Endothelial cell of umbilical vein (primary cell): ENCODE measurements at regions not wholly inside any gene's neighbourhood (a gene's known extent, or its start where the extent isn't known, plus 50 kb on each side); places are given as distances from the start of the nearest gene placed in this dataset.

Source experiments
- BruUV-seq: library from RNA; stranded (reverse); fragments of 400-500 nt; replicated peaks from 2 replicates; lab custom pipeline; 2021; lab: Mats Ljungman, UMichigan
- CTCF ChIA-PET: fragments of 300-600, 350-600 bp; sonication (Branson Sonifier 250); formaldehyde crosslinking; loops from one replicate; lab custom pipeline; 2021; ENCODE audit warnings: antibody characterized with exemption, inconsistent platforms; lab: Charles Lee
- POLR2A ChIA-PET: fragments of 300-600, 350-600 bp; sonication (Branson Sonifier 250); formaldehyde crosslinking; loops from one replicate; lab custom pipeline; 2021; ENCODE audit warnings: antibody characterized with exemption, inconsistent platforms; lab: Charles Lee
- DNase-seq: peaks from one replicate; pipeline ENCODE4 v3.0.0-alpha.2; 2011; ENCODE audit warnings: low read depth, low spot score
- FAIRE-seq: peaks from 2 replicates; lab custom pipeline; 2011; peaks lifted over from hg19 to GRCh38; lab: Jason Lieb, UNC
- H2AFZ ChIP-seq: 2 replicates; pipeline ENCODE4 v1.6.0; 2012; ENCODE audit warnings: low read depth, low read length, control low read depth, inconsistent platforms
- H3K27ac ChIP-seq: 2 replicates; pipeline ENCODE4 v1.5.1; 2011; ENCODE audit warnings: low read depth, mild to moderate bottlenecking, control low read depth, low read length, moderate library complexity; ENCODE audit not compliant: insufficient read depth
- H3K27me3 ChIP-seq, 2 experiments: 2 replicates each; pipeline versions ENCODE4 v1.6.0 to v1.6.1; 2011; ENCODE audit warnings: low read length in 2 of 2, mixed read lengths in 1 of 2; ENCODE audit not compliant: control insufficient read depth in 2 of 2, insufficient read depth in 2 of 2
- H3K36me3 ChIP-seq, 2 experiments: 2 replicates in 1 of 2; 3 replicates in 1 of 2; pipeline ENCODE4 v1.5.1; 2011; ENCODE audit warnings: low read length in 2 of 2, mild to moderate bottlenecking in 1 of 2, moderate library complexity in 1 of 2; ENCODE audit not compliant: control insufficient read depth in 2 of 2, insufficient read depth in 2 of 2; ENCODE audit errors: extremely low read depth in 1 of 2
- H3K4me1 ChIP-seq: 3 replicates; pipeline ENCODE4 v1.5.1; 2011; ENCODE audit warnings: mild to moderate bottlenecking, low read length; ENCODE audit not compliant: control insufficient read depth, insufficient read depth; ENCODE audit errors: extremely low read depth
- H3K4me2 ChIP-seq: 2 replicates; pipeline ENCODE4 v1.6.1; 2011; ENCODE audit warnings: low read length, control low read depth, mixed read lengths; ENCODE audit not compliant: insufficient read depth
- H3K4me3 ChIP-seq, 3 experiments: fragments of 200-600 bp in 1 of 3; sonication (generic), shearing (Covaris generic) in 1 of 3; replicated peaks in 1 of 3; 2 replicates each; pipeline ENCODE4 v1.5.1; 2011 to 2016; ENCODE audit warnings: control low read depth in 3 of 3, low read length in 3 of 3, mild to moderate bottlenecking in 2 of 3, inconsistent platforms in 1 of 3, low read depth in 1 of 3, moderate library complexity in 1 of 3; ENCODE audit not compliant: insufficient read depth in 1 of 3
- H3K79me2 ChIP-seq: 2 replicates; pipeline ENCODE4 v1.6.0; 2012; ENCODE audit warnings: low read length, inconsistent platforms; ENCODE audit not compliant: control insufficient read depth, insufficient read depth
- H3K9ac ChIP-seq: replicated peaks from 2 replicates; pipeline ENCODE3; 2011; ENCODE audit warnings: low read length, control low read depth; ENCODE audit not compliant: insufficient read depth; ENCODE audit errors: extremely low read depth
- H3K9me1 ChIP-seq: replicated peaks from 3 replicates; pipeline ENCODE4 v1.6.0; 2011; ENCODE audit warnings: mild to moderate bottlenecking, low read length; ENCODE audit not compliant: control insufficient read depth, insufficient read depth; ENCODE audit errors: extremely low read depth
- H3K9me3 ChIP-seq: replicated peaks from 2 replicates; pipeline ENCODE4 v1.5.1; 2012; ENCODE audit warnings: low read length, inconsistent platforms; ENCODE audit not compliant: control insufficient read depth, insufficient read depth
- H4K20me1 ChIP-seq: replicated peaks from 2 replicates; pipeline ENCODE3; 2011; ENCODE audit warnings: mild to moderate bottlenecking, low read length; ENCODE audit not compliant: control insufficient read depth, insufficient read depth; ENCODE audit errors: extremely low read depth
- CTCF ChIP-seq, 2 donors: IDR thresholded peaks; 1 replicate in 1 of 2; 2 replicates in 1 of 2; pipeline ENCODE4 v1.5.1; 2011; ENCODE audit warnings: low read length in 2 of 2, mild to moderate bottlenecking in 2 of 2, moderate library complexity in 2 of 2, control low read depth in 1 of 2, inconsistent platforms in 1 of 2, low read depth in 1 of 2; ENCODE audit not compliant: insufficient read depth in 1 of 2; ENCODE audit errors: extremely low read depth in 1 of 2
- EZH2 ChIP-seq: IDR thresholded peaks from 2 replicates; pipeline ENCODE4 v1.6.1; 2012; ENCODE audit warnings: borderline replicate concordance, low read depth, mild to moderate bottlenecking, moderate library complexity, low read length, inconsistent platforms; ENCODE audit not compliant: severe bottlenecking
- FOS ChIP-seq: IDR thresholded peaks from 2 replicates; pipeline ENCODE4 v1.6.1; 2011; ENCODE audit warnings: mild to moderate bottlenecking, low read length, moderate library complexity, borderline replicate concordance; ENCODE audit not compliant: insufficient read depth
- GATA2 ChIP-seq: IDR thresholded peaks from 2 replicates; pipeline ENCODE4 v1.7.0; 2011; ENCODE audit warnings: low read depth, mild to moderate bottlenecking, moderate library complexity, mixed read lengths, low read length; ENCODE audit not compliant: insufficient read length, insufficient read depth
- JUN ChIP-seq: IDR thresholded peaks from 2 replicates; pipeline ENCODE4 v1.6.1; 2011; ENCODE audit warnings: borderline replicate concordance, low read depth; ENCODE audit not compliant: insufficient read length, insufficient read depth
- MAX ChIP-seq: IDR thresholded peaks from 2 replicates; pipeline ENCODE4 v1.6.1; 2011; ENCODE audit not compliant: insufficient read depth, insufficient read length
- MYC ChIP-seq: IDR thresholded peaks from one replicate; pipeline ENCODE4 v1.6.1; 2011; ENCODE audit warnings: mild to moderate bottlenecking, low read depth, low read length
- POLR2A ChIP-seq: IDR thresholded peaks from 2 replicates; pipeline ENCODE4 v1.6.1; 2012; ENCODE audit warnings: low read depth, mild to moderate bottlenecking, control low read depth, low read length
- POLR2AphosphoS5 ChIP-seq: IDR thresholded peaks from 2 replicates; pipeline ENCODE4 v1.6.1; 2012; ENCODE audit warnings: low read depth, mild to moderate bottlenecking, control low read depth, low read length, moderate library complexity; ENCODE audit not compliant: insufficient read depth
- dilution Hi-C: fragments of 300-500 bp; cut with MboI; formaldehyde crosslinking; loops from one replicate; pipeline ENCODE4 v1.15.0; 2019; ENCODE audit warnings: low sequenced_read_pairs; ENCODE audit not compliant: extremely low pct_ligation_motif_present
- intact Hi-C: fragments of 100-400 bp; cut with micrococcal nuclease; formaldehyde crosslinking; loops from one replicate; pipeline ENCODE4 v1.10.0; 2022

- no peak for FAIRE-seq
- H2AFZ ChIP-seq: no peak overlapping the region
- H3K9ac ChIP-seq: no peak overlapping the region
- intact Hi-C loops (loop anchor here (10.0 kb wide), 1 partner anchor 541 kb away; no protein-coding TSS in a partner anchor), dilution Hi-C loops (no loop called here)
- TF ChIP-seq MYC: no peak
- no peak for TF ChIP-seq FOS
- TF ChIP-seq POLR2AphosphoS5: no peak
- no peak for TF ChIP-seq JUN
- TF ChIP-seq EZH2: no peak
- TF ChIP-seq MAX: no peak
- no peak for TF ChIP-seq POLR2A
- no peak for TF ChIP-seq GATA2
- TF ChIP-seq CTCF (IDR thresholded peaks at IDR 0.05; ENCODE audit: extremely low read depth in 1 of 2, insufficient read depth in 1 of 2, low read depth in 1 of 2, low read length in 2 of 2): no peak
- no peaks in the 10 kb centered on the region for H3K36me3 ChIP-seq
- H3K9me3 ChIP-seq: no peaks in the 10 kb centered on the region
- peaks cover 2% of the 10 kb centered on the region for H3K4me1 ChIP-seq
- ChIA-PET CTCF (no interaction called here), POLR2A (no interaction called here)
- no peak overlapping the region for H3K4me2 ChIP-seq
- no peaks in the 10 kb centered on the region for H3K27me3 ChIP-seq
- BruUV-seq: no TSS peak
- no peak overlapping the region for H3K27ac ChIP-seq
- H3K9me1 ChIP-seq: no peaks in the 10 kb centered on the region
- H3K79me2 ChIP-seq: no peaks in the 10 kb centered on the region
- no peaks in the 10 kb centered on the region for H4K20me1 ChIP-seq
- peak overlapping the region in 1 of 3 experiments; percentile 66 for H3K4me3 ChIP-seq
- no peak for DNase-seq
Observed at GRCh38 chr15:26083457-26083856, 220.3 kb upstream of the ATP10A start.
